GM18951 (cell line): ENCODE measurements at regions not wholly inside any gene's neighbourhood (a gene's known extent, or its start where the extent isn't known, plus 50 kb on each side); places are given as distances from the start of the nearest gene placed in this dataset.

Experiments used
- POLR2A ChIP-seq: IDR thresholded peaks from 4 replicates; pipeline ENCODE4 v1.6.1; 2011; ENCODE audit warnings: mild to moderate bottlenecking; ENCODE audit not compliant: insufficient read length, insufficient read depth; ENCODE audit errors: extremely low read depth
- in situ Hi-C: fragments of 300-500 bp; cut with MboI; formaldehyde crosslinking; loops from one replicate; pipeline ENCODE4 v1.12.0; 2022; ENCODE audit warnings: low sequenced_read_pairs, mixed read lengths, inconsistent platforms; ENCODE audit not compliant: unreplicated experiment

DNA sequence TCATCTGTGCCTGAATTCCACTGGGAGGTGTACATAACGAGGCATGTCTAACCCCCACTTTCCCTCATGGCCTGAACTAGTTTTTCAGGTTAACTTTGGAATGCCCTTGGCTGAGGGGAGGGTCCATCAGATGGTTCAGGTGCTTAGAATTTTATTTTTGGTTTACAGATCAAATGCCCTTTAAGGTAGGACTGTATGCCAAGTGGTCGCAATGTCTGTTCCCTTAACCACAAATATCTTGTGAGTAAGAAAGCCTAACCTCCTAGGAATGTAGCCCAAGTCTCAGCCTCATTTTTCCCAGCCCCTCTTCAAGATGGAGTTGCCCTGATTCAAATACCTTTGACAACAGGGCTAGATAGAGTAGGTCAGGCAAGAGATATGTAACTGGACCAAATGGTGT is 78.4 kb downstream of the RNASET2 start:
- in situ Hi-C loops, result no loop called here
- TF ChIP-seq POLR2A, result no peak

DNA sequence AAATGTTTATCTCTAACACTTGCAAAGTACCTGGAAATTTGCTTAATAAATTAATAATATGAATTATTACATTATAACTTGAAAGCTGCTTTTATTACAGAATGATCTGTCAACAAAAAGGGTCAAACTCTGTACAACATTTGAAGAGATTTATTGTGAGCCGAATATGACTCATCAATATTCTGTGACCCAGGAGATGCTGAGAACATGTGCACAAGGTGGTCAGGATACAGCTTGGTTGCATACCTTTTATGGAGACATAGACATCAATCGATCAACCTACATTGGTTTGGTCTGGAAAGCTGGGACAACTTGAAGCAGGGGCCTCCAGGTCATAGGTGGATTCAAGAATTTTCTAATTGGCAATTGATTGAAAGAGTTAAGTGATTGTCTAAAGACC is 79.0 kb downstream of the RNASET2 start:
- TF ChIP-seq POLR2A, result no peak
- in situ Hi-C loops, result no loop called here

DNA sequence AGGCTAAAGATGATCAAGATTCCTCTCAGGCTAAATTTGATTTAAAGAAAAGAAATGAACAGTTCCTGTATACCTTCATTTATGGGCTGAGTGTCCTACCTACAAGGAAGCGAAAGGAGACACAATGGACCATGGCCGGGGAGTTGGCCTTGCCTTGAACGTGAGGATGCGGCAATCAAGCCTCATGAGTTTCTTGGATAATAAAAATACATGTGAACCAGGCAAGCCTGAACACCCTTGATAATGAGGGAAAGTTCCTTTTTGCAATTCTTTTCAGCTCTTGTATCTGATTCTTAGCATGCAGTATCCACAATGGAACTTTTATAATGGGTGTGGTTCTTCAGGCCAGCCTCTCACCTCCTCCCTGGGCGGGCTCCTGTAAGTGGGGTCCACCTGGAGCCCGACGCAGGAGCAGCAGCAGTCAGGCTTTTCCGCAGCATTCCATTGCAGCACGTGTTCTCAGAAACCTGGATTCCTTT is 83.8 kb downstream of the RNASET2 start:
- in situ Hi-C loops, result no loop called here
- no peak for TF ChIP-seq POLR2A

DNA sequence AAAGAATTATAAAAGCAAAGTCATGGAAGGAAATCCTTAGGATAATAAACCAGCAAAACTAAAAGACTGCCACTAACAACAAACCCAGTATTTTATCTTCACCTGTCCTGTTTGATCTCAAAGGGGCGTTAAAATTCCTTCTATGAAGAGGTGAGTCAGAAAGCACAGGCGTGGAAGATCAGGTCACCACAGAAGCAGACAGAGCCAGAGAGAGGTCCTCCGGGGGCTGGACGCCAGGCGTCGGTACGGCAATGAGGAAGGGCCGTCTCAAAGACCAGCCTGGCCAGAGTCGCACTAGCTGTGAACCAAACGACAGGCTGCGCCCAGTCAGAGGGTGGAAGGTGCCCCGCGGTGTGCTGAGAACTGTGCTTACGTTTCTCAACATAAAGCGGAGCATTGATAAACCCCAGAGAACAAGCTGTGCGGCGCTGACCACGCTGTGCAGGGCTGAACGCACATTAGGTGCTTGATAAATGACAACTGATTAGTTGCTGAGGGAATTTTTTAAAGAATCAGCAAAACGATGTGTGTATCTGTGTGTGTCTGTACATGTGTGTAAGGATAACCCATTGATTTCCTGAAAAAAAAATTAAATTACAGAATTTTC is 85.6 kb downstream of the RNASET2 start:
- TF ChIP-seq POLR2A, result no peak
- in situ Hi-C loops, result no loop called here

DNA sequence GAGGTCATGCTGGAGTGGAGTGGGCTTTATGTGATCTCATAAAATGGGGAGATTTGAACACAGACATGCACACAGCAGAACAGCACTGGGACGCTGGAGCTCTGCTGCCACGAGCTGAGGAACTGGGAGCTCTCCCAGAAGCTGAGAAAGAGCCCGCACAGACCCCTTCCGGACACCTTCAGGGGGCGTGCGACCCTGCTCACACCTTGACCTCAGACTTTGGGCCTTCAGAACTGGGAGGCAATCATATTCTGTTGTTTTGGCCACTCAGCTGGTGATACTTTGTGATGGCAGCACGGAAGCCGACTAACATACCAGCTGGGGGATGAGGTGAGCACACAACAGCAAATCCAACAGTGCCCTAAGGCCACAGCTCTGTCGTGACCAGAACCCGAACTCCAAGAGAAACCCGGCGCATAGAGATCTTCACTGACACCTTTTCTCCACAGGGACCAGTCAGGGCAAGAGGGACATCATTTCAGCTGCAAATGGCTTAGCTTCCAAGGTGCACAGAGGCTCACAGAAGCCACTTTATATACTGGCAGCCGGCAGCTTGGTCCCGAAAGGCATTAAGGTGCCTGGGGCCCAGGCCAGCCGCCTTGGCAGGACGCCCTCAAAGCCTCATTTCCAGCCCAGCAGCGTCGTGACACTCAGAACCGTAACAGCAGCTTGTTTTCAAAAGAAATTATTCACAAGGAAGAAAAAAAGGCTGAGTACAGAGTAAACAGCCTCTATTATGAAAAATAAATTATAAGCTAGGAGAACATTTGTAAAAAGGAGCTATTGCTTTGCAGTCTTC is 89.3 kb downstream of the RNASET2 start:
- no peak for TF ChIP-seq POLR2A
- in situ Hi-C loops, result no loop called here

DNA sequence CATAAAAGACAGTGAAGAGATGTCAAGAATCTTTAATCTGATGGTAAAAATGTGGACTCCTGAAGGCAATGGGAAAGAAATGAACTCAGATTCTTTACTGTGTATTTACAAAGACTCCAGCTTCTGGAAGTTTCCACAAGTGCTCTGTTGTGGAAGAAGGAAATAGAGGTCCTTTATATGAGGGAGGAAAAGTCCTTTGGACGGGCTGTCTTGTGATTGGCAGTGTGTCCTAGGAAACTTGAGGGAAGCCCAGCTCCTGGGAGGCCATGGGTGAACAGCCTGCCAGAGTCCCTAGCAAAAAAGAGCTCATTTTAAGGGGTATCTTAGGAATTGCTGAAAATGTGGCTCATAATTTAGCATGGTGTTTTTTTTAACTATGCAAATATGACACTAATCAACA is 92.0 kb downstream of the RNASET2 start:
- TF ChIP-seq POLR2A, result no peak
- in situ Hi-C loops, result no loop called here

DNA sequence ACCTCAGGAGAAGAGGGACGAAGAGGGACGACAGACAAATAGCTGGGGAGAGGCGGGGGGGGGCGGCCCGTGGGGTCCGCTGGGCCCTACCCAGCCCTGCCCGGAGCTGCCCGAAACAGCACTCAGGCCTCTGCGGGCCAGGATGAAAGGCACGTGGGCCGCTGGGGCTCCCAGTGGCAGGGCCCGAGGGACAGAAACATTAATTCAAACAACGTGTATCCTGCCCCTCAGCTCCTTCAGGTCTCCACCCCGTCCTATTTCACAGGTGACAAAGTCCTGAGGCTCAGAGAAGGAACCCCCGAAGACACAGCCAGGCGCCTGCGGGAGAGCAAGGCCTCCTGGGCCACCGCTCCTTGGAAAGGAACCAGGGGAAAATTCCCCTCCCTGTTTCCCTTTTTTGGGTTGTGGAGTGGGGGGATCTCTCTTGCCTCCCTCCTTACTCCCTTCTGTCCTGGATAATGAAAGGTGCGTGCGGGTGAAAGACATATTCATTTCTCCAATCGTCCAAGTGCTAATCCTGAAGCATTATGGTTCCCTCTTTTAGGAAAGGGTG is 93.3 kb downstream of the RNASET2 start:
- in situ Hi-C loops, result no loop called here
- no peak for TF ChIP-seq POLR2A

DNA sequence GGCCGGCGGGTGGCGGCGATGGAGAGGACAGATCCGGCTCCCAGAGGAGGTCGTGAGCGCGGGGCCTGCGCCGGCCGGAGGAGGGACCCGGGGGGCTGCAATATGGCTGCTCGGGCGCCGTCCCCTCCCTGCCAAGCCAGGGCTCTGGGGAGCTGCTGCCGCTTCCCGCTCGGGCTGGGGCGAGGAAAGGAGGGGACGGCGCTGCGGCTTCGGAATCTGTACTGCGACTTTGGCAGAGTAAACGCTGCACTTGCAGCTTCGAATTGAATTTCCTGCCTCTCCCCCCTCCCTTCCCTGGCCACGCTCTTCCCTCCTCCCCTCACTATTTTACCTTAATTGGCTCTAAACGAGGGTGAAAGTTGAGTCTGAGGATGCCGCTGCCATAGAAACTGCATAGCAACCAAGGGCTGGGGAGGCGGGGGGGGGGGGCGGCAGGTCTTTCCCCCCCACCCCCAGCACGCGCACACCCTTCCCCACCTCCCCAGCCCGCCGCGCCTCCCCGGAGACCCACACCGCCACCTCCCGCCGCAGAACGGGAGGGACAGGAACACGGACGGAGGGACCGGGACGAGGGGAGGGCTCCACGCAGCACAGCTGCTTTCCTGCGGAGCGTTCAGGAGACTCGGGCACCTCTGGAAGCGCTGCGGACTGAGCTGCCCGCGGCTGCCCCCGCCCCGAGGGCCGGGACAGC is 93.9 kb downstream of the RNASET2 start:
- in situ Hi-C loops, result no loop called here

DNA sequence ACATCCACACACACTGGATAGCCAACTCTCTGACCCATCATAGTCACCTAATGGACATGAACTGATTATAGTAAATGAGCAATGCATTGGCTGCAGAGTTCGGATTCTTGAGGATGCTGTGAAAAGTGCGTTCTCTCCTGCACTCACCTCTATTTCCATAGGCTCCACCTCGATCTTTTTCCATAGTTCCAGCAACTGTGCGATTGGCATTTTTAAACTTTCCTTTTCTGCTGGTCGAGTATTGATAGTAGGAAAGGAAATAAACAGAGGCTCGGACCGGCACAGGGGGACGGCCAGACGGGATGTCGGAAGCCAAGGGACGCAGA is 94.4 kb downstream of the RNASET2 start:
- no peak for TF ChIP-seq POLR2A
- in situ Hi-C loops, result no loop called here

More for the DNA sequence above, 93.9 kb downstream of the RNASET2 start:
- TF ChIP-seq POLR2A, result no peak

DNA sequence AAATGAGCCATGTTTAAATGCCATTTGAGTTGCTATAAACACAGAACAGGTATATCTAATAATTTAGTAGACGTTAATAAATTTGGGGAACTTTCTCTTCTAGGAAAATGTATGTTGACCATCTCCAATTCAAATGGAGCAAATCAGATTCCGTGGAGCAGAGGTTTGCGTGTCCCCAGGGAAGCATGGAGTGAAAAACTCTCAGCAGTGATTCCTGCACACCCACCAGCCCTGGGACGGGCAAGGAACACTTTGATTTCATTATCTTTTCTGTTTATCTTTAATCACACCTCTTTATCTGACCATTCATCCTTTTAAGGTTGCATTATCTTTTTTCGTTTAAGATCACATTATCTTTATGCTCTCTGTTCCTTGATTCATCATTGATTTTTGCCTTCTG is 95.0 kb downstream of the RNASET2 start:
- in situ Hi-C loops, result no loop called here
- no peak for TF ChIP-seq POLR2A

DNA sequence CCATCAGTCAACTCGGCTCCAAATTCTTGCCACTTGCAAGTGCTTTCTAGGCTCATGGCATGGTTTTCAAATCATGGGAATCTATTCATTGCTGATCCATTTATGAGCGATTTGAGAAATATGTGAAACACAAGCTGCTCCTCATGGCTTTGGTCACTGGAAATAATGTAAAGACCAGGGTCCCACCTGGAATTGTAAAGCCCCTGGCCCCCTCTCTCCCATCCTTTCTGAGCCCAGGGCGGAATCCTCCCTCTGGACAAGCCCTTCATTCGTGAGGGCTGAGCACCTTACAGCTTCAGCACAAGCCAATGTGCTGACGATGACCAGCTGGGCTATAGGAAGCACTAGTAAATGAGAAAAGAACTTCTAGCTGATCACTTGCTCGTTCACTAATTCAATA is 96.0 kb downstream of the RNASET2 start:
- TF ChIP-seq POLR2A, result no peak
- in situ Hi-C loops, result no loop called here

DNA sequence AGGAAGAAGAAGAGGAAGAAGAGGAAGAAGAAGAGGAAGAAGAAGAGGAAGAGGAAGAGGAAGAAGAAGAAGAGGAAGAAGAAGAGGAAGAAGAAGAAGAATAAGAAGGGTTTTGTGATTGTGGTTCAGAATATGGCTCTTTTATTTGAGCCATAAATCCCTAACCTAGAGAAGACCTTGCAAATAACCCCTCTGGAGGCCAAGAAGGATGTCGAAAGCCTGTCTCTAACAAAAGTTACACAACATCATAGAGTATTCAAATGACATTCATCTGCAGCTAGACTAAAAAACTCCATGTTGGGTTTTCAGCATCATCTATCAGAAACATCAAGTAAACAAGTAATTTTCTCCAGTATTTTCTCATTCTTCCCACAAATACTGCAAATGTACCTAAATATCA is 100.9 kb downstream of the RNASET2 start:
- in situ Hi-C loops, result no loop called here

More for the DNA sequence above, 100.9 kb downstream of the RNASET2 start:
- TF ChIP-seq POLR2A, result no peak
